ENCODE measurements at regions not wholly inside any gene's neighbourhood (a gene's known extent, or its start where the extent isn't known, plus 50 kb on each side); places are given as distances from the start of the nearest gene placed in this dataset.

DNA sequence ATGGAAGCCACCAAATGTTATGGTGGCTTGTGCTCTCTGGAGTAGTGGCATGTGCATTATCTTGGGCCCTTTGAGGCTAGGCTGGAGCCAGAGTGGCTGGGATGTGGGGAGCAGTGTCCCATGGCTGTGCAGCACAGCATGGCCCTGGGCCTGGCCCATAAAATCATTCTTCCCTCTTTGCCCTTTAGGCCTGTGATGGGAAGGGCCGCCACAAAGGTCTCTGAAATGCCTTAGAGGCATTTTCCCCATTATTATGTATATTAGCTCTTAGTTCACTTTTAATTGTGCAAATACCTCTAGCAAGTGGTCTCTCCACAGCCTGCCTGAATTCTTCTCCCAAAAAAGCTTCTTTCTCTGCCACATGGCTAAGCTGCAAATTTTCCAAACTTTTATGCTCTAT, 297.3 kb upstream of the IRAK1BP1 start (continued):
- TF ChIP-seq, protein P1, sequence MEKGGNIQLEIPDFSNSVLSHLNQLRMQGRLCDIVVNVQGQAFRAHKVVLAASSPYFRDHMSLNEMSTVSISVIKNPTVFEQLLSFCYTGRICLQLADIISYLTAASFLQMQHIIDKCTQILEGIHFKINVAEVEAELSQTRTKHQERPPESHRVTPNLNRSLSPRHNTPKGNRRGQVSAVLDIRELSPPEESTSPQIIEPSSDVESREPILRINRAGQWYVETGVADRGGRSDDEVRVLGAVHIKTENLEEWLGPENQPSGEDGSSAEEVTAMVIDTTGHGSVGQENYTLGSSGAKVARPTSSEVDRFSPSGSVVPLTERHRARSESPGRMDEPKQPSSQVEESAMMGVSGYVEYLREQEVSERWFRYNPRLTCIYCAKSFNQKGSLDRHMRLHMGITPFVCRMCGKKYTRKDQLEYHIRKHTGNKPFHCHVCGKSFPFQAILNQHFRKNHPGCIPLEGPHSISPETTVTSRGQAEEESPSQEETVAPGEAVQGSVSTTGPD (CRISPR knock-in tag; IDR thresholded peaks at IDR 0.05), result no peak
- TF ChIP-seq SIN3A (IDR thresholded peaks at IDR 0.05; ENCODE audit: borderline replicate concordance, low read depth, low read length), result no peak
- no peak for TF ChIP-seq ZNF577 (CRISPR knock-in tag; IDR thresholded peaks at IDR 0.05; ENCODE audit: borderline replicate concordance, low read depth)
- TF ChIP-seq, protein P2, sequence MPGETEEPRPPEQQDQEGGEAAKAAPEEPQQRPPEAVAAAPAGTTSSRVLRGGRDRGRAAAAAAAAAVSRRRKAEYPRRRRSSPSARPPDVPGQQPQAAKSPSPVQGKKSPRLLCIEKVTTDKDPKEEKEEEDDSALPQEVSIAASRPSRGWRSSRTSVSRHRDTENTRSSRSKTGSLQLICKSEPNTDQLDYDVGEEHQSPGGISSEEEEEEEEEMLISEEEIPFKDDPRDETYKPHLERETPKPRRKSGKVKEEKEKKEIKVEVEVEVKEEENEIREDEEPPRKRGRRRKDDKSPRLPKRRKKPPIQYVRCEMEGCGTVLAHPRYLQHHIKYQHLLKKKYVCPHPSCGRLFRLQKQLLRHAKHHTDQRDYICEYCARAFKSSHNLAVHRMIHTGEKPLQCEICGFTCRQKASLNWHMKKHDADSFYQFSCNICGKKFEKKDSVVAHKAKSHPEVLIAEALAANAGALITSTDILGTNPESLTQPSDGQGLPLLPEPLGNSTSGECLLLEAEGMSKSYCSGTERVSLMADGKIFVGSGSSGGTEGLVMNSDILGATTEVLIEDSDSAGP (CRISPR knock-in tag; IDR thresholded peaks at IDR 0.05; ENCODE audit: borderline replicate concordance), result no peak
- TF ChIP-seq, protein P3, sequence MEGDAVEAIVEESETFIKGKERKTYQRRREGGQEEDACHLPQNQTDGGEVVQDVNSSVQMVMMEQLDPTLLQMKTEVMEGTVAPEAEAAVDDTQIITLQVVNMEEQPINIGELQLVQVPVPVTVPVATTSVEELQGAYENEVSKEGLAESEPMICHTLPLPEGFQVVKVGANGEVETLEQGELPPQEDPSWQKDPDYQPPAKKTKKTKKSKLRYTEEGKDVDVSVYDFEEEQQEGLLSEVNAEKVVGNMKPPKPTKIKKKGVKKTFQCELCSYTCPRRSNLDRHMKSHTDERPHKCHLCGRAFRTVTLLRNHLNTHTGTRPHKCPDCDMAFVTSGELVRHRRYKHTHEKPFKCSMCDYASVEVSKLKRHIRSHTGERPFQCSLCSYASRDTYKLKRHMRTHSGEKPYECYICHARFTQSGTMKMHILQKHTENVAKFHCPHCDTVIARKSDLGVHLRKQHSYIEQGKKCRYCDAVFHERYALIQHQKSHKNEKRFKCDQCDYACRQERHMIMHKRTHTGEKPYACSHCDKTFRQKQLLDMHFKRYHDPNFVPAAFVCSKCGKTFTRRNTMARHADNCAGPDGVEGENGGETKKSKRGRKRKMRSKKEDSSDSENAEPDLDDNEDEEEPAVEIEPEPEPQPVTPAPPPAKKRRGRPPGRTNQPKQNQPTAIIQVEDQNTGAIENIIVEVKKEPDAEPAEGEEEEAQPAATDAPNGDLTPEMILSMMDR (CRISPR knock-in tag; IDR thresholded peaks at IDR 0.05), result no peak
- TF ChIP-seq DZIP1 (CRISPR knock-in tag; IDR thresholded peaks at IDR 0.05), result no peak
- TF ChIP-seq YY1 (IDR thresholded peaks at IDR 0.05; ENCODE audit: insufficient read depth, insufficient replicate concordance, low read depth, low read length), result no peak
- no peak for TF ChIP-seq RARG (CRISPR knock-in tag; IDR thresholded peaks at IDR 0.05; ENCODE audit: low read depth)
